Inflammatory macrophage treated with lipopolysaccharide for 4 hours (primary cell): ENCODE measurements at regions not wholly inside any gene's neighbourhood (a gene's known extent, or its start where the extent isn't known, plus 50 kb on each side); places are given as distances from the start of the nearest gene placed in this dataset.
"Not testable (repeated sequence)": the region's sequence is repeated elsewhere in the genome, so short reads cannot be mapped to it uniquely, and the experiment has no call there.

ENCODE experiments used
- DNase-seq: peaks from one replicate; pipeline ENCODE4 v3.0.0-alpha.2; 2020

- DNase-seq: no peak
Measured at GRCh38 chr14:103186909-103187586, 63.8 kb downstream of the TNFAIP2 start.

- no peak for DNase-seq
Measured at GRCh38 chr14:103187911-103188310, 64.7 kb downstream of the TNFAIP2 start.

GRCh38 chr14:103188810-103189480, 65.7 kb downstream of the TNFAIP2 start:
- peak; percentile 43 for DNase-seq

GRCh38 chr14:103189481-103190470, 66.5 kb downstream of the TNFAIP2 start:
- DNase-seq: no peak

- peak; percentile 49 for DNase-seq
Measured at GRCh38 chr14:103190741-103191140, 67.5 kb downstream of the TNFAIP2 start.

GRCh38 chr14:103191844-103192243, 68.6 kb downstream of the TNFAIP2 start:
- DNase-seq: no peak

- peak; percentile 8 for DNase-seq
Measured at GRCh38 chr14:103192246-103192840, 69.1 kb downstream of the TNFAIP2 start.

GRCh38 chr14:103192861-103193260, 69.6 kb downstream of the TNFAIP2 start:
- DNase-seq: not testable (repeated sequence)

- not testable (repeated sequence) for DNase-seq
Measured at GRCh38 chr14:103193491-103193890, 70.2 kb downstream of the TNFAIP2 start.

- peak; percentile 73 for DNase-seq
Measured at GRCh38 chr14:103194256-103195045, 71.2 kb downstream of the TNFAIP2 start.

GRCh38 chr14:103195828-103196615, 72.8 kb downstream of the TNFAIP2 start:
- DNase-seq: no peak

- no peak for DNase-seq
Measured at GRCh38 chr14:103196716-103197115, 73.5 kb downstream of the TNFAIP2 start.

- peak; percentile 91 for DNase-seq
Measured at GRCh38 chr14:103198131-103199105, 75.2 kb downstream of the TNFAIP2 start.

GRCh38 chr14:103199124-103199523, 75.9 kb downstream of the TNFAIP2 start:
- DNase-seq: no peak

GRCh38 chr14:103201801-103202200, 78.5 kb downstream of the TNFAIP2 start:
- no peak for DNase-seq

- no peak for DNase-seq
Measured at GRCh38 chr14:103204852-103205540, 81.7 kb downstream of the TNFAIP2 start.

- no peak for DNase-seq
Measured at GRCh38 chr14:103205541-103205906, 82.3 kb downstream of the TNFAIP2 start.

- no peak for DNase-seq
Measured at GRCh38 chr14:103206023-103206481, 82.8 kb downstream of the TNFAIP2 start.

GRCh38 chr14:103206836-103207387, 83.7 kb downstream of the TNFAIP2 start:
- no peak for DNase-seq
